Transverse colon (tissue), 3 donors: ENCODE measurements at regions not wholly inside any gene's neighbourhood (a gene's known extent, or its start where the extent isn't known, plus 50 kb on each side); places are given as distances from the start of the nearest gene placed in this dataset.

Experiments used
- EP300 ChIP-seq: sonication (generic); formaldehyde crosslinking; IDR thresholded peaks from one replicate; pipeline ENCODE4 v1.6.1; 2017; ENCODE audit warnings: antibody characterized with exemption, low read depth
- POLR2A ChIP-seq: fragments of 450-650 bp; IDR thresholded peaks from one replicate; pipeline ENCODE4 v1.6.1; 2016; ENCODE audit warnings: antibody characterized with exemption, mild to moderate bottlenecking, moderate library complexity
- TF ChIP-seq, protein P1 (sequence below), 5 experiments: fragments of 200-600 bp in 3 of 5; fragments of 450-650 bp in 2 of 5; sonication (generic) in 3 of 5; IDR thresholded peaks; 1 replicate in 2 of 5; 2 replicates in 3 of 5; pipeline ENCODE4 v1.5.1; 2016 to 2017; ENCODE audit warnings: antibody characterized with exemption in 5 of 5, inconsistent platforms in 3 of 5, mild to moderate bottlenecking in 2 of 5, moderate library complexity in 1 of 5

DNA sequence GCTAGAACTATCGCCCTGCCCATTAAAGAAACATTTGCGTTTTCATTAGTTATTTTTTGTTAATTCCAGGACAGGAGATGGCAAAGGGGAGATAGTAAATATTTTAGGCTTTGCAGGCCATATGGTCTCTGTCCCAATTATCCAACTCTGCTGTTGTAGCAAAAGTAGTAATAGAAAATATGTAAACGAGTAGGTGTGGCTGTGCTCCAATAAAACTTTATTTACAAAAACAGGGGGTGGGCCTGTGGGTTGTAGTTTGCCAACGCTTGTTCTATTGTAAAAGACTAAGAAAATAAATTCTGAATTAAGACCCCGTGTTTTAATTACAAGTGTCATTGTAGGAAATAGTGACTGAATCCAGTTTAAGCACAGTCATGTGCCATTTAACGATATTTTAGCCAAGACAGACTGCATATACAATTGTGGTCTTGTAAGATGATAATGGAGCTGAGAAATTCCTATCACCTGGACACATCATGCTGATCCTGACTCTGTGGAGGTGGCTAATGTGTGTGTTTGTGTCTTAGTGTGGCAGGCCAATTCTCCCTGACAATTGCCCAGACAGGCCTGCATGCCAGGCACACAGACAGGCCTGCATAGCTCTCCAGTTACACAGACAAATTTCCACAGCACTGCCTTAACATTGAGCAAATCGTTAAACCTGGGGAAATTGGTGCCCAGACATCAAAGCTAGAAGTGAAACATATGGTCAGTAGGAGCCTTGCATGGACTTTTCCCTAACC is 76.4 kb downstream of the SKA1 start:
- TF ChIP-seq, protein P1, sequence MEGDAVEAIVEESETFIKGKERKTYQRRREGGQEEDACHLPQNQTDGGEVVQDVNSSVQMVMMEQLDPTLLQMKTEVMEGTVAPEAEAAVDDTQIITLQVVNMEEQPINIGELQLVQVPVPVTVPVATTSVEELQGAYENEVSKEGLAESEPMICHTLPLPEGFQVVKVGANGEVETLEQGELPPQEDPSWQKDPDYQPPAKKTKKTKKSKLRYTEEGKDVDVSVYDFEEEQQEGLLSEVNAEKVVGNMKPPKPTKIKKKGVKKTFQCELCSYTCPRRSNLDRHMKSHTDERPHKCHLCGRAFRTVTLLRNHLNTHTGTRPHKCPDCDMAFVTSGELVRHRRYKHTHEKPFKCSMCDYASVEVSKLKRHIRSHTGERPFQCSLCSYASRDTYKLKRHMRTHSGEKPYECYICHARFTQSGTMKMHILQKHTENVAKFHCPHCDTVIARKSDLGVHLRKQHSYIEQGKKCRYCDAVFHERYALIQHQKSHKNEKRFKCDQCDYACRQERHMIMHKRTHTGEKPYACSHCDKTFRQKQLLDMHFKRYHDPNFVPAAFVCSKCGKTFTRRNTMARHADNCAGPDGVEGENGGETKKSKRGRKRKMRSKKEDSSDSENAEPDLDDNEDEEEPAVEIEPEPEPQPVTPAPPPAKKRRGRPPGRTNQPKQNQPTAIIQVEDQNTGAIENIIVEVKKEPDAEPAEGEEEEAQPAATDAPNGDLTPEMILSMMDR (IDR thresholded peaks at IDR 0.05), result no peak
- TF ChIP-seq EP300 (no peak), POLR2A (no peak)
